Activated CD4-positive, alpha-beta memory T cell treated with anti-CD3 and anti-CD28 coated beads for 36 hours (primary cell): ENCODE measurements at regions not wholly inside any gene's neighbourhood (a gene's known extent, or its start where the extent isn't known, plus 50 kb on each side); places are given as distances from the start of the nearest gene placed in this dataset.
"Not testable (repeated sequence)": the region's sequence is repeated elsewhere in the genome, so short reads cannot be mapped to it uniquely, and the experiment has no call there.

Experiments
- CTCF ChIA-PET: fragments of 350-600 bp; sonication (Branson Sonifier 250); formaldehyde crosslinking; loops from one replicate; lab custom pipeline; 2021; ENCODE audit warnings: antibody characterized with exemption, inconsistent platforms; lab: Charles Lee
- POLR2A ChIA-PET: fragments of 350-600 bp; sonication (Branson Sonifier 250); formaldehyde crosslinking; loops from one replicate; lab custom pipeline; 2021; ENCODE audit warnings: antibody characterized with exemption; lab: Charles Lee
- DNase-seq: peaks from one replicate; pipeline ENCODE4 v3.0.0-alpha.2; 2020
- H3K27ac Mint-ChIP-seq: one replicate; pipeline ENCODE4 v1.8.0; 2021; ENCODE audit warnings: mixed read lengths
- H3K27me3 Mint-ChIP-seq: one replicate; pipeline ENCODE4 v1.8.0; 2021; ENCODE audit warnings: mixed read lengths
- H3K36me3 Mint-ChIP-seq: one replicate; pipeline ENCODE4 v1.8.0; 2021; ENCODE audit warnings: mixed read lengths
- H3K4me1 Mint-ChIP-seq: one replicate; pipeline ENCODE4 v1.8.0; 2021; ENCODE audit warnings: low read depth, mixed read lengths
- H3K4me3 Mint-ChIP-seq: one replicate; pipeline ENCODE4 v1.8.0; 2021; ENCODE audit warnings: mild to moderate bottlenecking, mixed read lengths
- H3K9me3 Mint-ChIP-seq: one replicate; pipeline ENCODE4 v1.8.0; 2021; ENCODE audit warnings: mixed read lengths
- intact Hi-C: fragments of 100-400 bp; cut with micrococcal nuclease; formaldehyde crosslinking; loops from one replicate; pipeline ENCODE4 v1.15.1; 2023

- intact Hi-C loops: no loop called here
- CTCF ChIA-PET: no interaction called here
- Mint-ChIP-seq H3K27me3 (no peaks in the 10 kb centered on the region), H3K9me3 (peaks cover 1% of the 10 kb centered on the region), H3K36me3 (no peaks in the 10 kb centered on the region), H3K4me1 (no peaks in the 10 kb centered on the region), H3K4me3 (no peak overlapping the region), H3K27ac (no peak overlapping the region)
- POLR2A ChIA-PET: no interaction called here
- DNase-seq: no peak
These were observed 467.9 kb upstream of the ATP11B start for GRCh38 chr3:182325213-182325950.

- Mint-ChIP-seq H3K4me1 (no peaks in the 10 kb centered on the region), H3K27me3 (no peaks in the 10 kb centered on the region), H3K27ac (no peak overlapping the region), H3K9me3 (no peaks in the 10 kb centered on the region), H3K4me3 (no peak overlapping the region), H3K36me3 (no peaks in the 10 kb centered on the region)
- POLR2A ChIA-PET: no interaction called here
- no peak for DNase-seq
- intact Hi-C loops: no loop called here
- CTCF ChIA-PET: interaction anchor here (0.6 kb wide), 1 partner anchor 1920 kb away, joined by 3 read pairs; no protein-coding TSS in a partner anchor
These were observed 466.1 kb upstream of the ATP11B start for GRCh38 chr3:182327196-182327681.

GRCh38 chr3:182330646-182331045 lies 462.7 kb upstream of the ATP11B start:
- no peaks in the 10 kb centered on the region for H3K4me1 Mint-ChIP-seq
- H3K27me3 Mint-ChIP-seq: no peaks in the 10 kb centered on the region
- intact Hi-C loops: no loop called here
- ChIA-PET POLR2A (no interaction called here), CTCF (no interaction called here)
- H3K9me3 Mint-ChIP-seq: peaks cover 3% of the 10 kb centered on the region
- no peak for DNase-seq
- H3K4me3 Mint-ChIP-seq: no peak overlapping the region
- H3K36me3 Mint-ChIP-seq: no peaks in the 10 kb centered on the region
- H3K27ac Mint-ChIP-seq: no peak overlapping the region

GRCh38 chr3:182331341-182331740 lies 462.0 kb upstream of the ATP11B start:
- H3K36me3 Mint-ChIP-seq: no peaks in the 10 kb centered on the region
- ChIA-PET CTCF (no interaction called here), POLR2A (no interaction called here)

GRCh38 chr3:182342252-182342651 lies 451.1 kb upstream of the ATP11B start:
- intact Hi-C loops: no loop called here
- Mint-ChIP-seq H3K9me3 (no peaks in the 10 kb centered on the region), H3K27ac (no peak overlapping the region), H3K36me3 (no peaks in the 10 kb centered on the region), H3K4me3 (no peak overlapping the region), H3K27me3 (no peaks in the 10 kb centered on the region), H3K4me1 (no peaks in the 10 kb centered on the region)
- POLR2A ChIA-PET: no interaction called here
- no peak for DNase-seq
- CTCF ChIA-PET: no interaction called here

More at GRCh38 chr3:182331341-182331740, 462.0 kb upstream of the ATP11B start:
- Mint-ChIP-seq H3K27me3 (no peaks in the 10 kb centered on the region), H3K9me3 (peaks cover 4% of the 10 kb centered on the region), H3K27ac (no peak overlapping the region), H3K4me3 (no peak overlapping the region), H3K4me1 (no peaks in the 10 kb centered on the region)
- intact Hi-C loops: no loop called here
- no peak for DNase-seq

GRCh38 chr3:182344026-182344425 lies 449.3 kb upstream of the ATP11B start:
- H3K4me3 Mint-ChIP-seq, POLR2A ChIA-PET, DNase-seq, CTCF ChIA-PET, H3K36me3 Mint-ChIP-seq, intact Hi-C loops, H3K4me1 Mint-ChIP-seq, H3K9me3 Mint-ChIP-seq, H3K27ac Mint-ChIP-seq, H3K27me3 Mint-ChIP-seq: not testable (repeated sequence)

DNA sequence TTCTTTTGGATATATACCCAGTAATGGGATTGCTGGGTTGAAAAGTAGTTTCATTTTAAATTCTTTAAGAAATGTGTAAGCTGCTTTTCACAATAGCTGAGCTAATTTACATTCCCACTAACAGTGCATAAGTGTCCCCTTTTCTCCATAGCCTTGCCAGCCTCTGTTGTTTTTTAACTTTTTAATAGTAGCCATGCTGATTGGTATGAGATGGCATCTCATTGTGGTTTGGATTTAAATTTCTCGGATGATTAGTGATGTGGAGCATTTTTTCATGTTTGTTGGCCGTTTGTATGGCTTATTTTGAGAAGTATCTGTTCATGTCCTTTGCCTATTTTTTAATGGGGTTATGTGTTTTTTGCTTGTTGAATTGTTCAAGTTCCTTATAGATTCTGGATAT lies 444.3 kb upstream of the ATP11B start:
- H3K4me1 Mint-ChIP-seq: no peaks in the 10 kb centered on the region
- no peaks in the 10 kb centered on the region for H3K27me3 Mint-ChIP-seq
- ChIA-PET CTCF (no interaction called here), POLR2A (no interaction called here)
- DNase-seq: no peak
- intact Hi-C loops: no loop called here
- H3K4me3 Mint-ChIP-seq: no peak overlapping the region
- H3K27ac Mint-ChIP-seq: no peak overlapping the region
- H3K9me3 Mint-ChIP-seq: no peaks in the 10 kb centered on the region
- no peaks in the 10 kb centered on the region for H3K36me3 Mint-ChIP-seq

DNA sequence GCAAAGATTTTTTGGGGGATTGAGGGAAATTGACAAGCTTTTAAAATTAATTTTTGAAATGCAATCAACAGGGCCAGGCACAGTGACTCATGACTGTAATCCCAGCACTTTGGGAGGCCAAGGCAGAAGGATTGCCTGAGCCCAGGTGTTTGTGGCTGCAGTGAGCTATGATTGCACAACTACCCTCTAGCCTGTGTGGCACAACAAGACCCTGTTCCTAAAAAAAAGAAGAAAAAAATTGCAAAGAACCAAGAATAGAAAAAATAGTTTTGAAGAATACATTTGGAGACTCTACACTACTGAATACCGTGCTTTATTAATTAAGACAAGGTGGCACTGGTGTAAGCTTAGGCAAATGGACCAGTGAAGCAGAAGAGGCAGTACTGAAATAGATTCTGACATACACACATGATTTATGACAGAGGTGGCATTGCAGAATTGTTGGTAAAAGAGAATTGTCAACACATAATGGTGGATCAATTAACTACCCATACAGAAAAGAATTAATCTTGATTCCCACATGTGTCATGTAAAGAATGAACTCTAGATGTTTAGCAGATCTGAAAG lies 443.3 kb upstream of the ATP11B start:
- intact Hi-C loops: no loop called here
- H3K36me3 Mint-ChIP-seq: no peaks in the 10 kb centered on the region
- H3K9me3 Mint-ChIP-seq: no peaks in the 10 kb centered on the region
- no peak overlapping the region for H3K27ac Mint-ChIP-seq
- no peak for DNase-seq
- ChIA-PET POLR2A (no interaction called here), CTCF (no interaction called here)
- H3K4me1 Mint-ChIP-seq: no peaks in the 10 kb centered on the region
- no peak overlapping the region for H3K4me3 Mint-ChIP-seq
- H3K27me3 Mint-ChIP-seq: no peaks in the 10 kb centered on the region

- Mint-ChIP-seq H3K4me1 (no peaks in the 10 kb centered on the region), H3K9me3 (no peaks in the 10 kb centered on the region), H3K4me3 (no peak overlapping the region), H3K36me3 (no peaks in the 10 kb centered on the region), H3K27me3 (no peaks in the 10 kb centered on the region), H3K27ac (no peak overlapping the region)
- intact Hi-C loops: no loop called here
- POLR2A ChIA-PET: no interaction called here
- DNase-seq: no peak
- CTCF ChIA-PET: interaction anchor here (0.6 kb wide), 1 partner anchor 151 kb away, joined by 4 read pairs; no protein-coding TSS in a partner anchor
These were observed 435.4 kb upstream of the ATP11B start for GRCh38 chr3:182357928-182358327.

DNA sequence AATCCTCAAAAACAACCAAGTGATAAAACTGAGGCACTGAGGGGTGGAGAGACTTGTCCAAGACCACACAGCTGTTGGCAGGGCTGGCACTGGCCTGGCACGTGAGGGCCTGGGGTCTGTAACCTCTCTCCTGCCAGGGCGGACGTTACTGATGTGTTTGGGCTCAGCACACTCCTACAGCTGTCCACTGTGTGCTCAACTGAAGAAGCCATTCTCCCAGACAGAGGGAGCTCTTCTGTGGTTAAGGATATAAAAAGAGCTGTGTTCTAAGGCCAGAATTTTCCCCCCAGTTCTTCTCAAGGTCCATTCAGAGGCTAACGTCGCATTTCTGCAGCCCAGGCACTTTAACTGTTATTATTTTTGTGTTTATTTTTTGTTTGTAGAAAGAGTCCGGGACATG lies 429.0 kb upstream of the ATP11B start:
- no peaks in the 10 kb centered on the region for H3K36me3 Mint-ChIP-seq
- POLR2A ChIA-PET: no interaction called here
- H3K27ac Mint-ChIP-seq: no peak overlapping the region
- no peak overlapping the region for H3K4me3 Mint-ChIP-seq
- no peaks in the 10 kb centered on the region for H3K27me3 Mint-ChIP-seq
- CTCF ChIA-PET: no interaction called here
- H3K4me1 Mint-ChIP-seq: no peaks in the 10 kb centered on the region
- DNase-seq: no peak
- no peaks in the 10 kb centered on the region for H3K9me3 Mint-ChIP-seq
- intact Hi-C loops: no loop called here

DNA sequence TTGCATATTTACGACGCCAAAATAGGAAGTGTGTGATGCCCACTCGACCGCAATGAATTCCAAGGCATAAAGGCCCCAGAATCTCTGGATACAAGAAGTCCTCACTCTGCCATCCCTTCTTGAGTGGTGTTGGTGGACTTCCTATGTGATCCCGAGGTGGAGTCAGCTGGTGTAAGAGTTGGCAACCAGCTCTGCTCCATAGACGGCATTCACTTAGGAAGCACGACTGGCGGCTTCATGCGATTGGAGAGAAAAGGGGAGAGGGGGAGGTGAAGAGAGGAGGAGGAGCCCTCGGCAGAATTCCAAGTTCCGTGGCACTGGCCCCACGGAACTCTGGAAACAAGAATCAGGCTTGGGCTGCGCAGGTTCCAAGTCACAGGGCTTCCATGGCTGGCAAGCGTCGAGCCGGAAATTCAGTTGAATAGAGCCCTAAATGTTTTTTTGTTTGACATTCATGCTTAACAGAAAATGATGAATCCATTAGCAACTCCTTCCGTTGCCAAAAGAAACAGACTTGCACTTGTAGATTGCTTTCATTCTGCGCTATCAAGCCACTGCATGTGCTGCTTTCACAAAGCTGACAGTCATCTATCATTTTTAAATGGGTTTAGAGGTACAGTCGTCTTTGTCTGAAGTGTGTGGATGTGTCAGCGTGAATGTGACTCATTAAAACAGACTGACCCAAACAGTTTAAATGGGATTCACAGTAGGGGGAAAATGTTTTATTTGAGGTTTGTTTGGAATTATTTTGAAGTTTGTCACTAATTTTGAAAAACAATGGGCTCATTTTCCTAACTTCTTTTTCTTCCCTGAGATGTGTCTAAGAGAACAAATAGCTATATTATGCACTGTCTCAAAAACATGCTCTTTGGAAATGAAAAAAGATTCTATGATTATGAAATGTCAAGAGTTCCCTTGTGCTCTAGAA lies 428.3 kb upstream of the ATP11B start:
- Mint-ChIP-seq H3K27me3 (no peaks in the 10 kb centered on the region), H3K27ac (no peak overlapping the region), H3K4me1 (no peaks in the 10 kb centered on the region), H3K4me3 (no peak overlapping the region), H3K36me3 (no peaks in the 10 kb centered on the region), H3K9me3 (no peaks in the 10 kb centered on the region)
- ChIA-PET POLR2A (no interaction called here), CTCF (no interaction called here)
- intact Hi-C loops: no loop called here
- DNase-seq: no peak

DNA sequence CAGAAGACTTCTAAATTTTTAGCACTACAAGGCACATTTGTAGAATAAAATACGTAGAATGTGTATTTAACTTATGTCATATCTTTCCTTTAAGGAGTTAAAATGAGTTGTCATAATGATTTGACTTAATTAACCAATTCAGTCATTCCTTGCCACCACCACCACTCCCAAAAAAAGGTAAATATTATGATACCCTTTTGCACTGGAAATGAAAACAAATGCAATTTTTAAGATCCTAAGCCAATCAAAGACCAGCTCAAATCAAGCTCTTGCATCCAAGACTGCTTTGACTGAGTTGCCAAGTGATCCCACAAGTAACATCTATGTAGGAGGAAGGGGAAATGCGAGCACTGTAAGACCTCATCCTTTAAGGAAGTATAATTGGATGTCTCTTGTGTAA lies 426.6 kb upstream of the ATP11B start:
- POLR2A ChIA-PET: no interaction called here
- no peak overlapping the region for H3K27ac Mint-ChIP-seq
- no peaks in the 10 kb centered on the region for H3K4me1 Mint-ChIP-seq
- no peaks in the 10 kb centered on the region for H3K9me3 Mint-ChIP-seq
- CTCF ChIA-PET: no interaction called here
- no peak overlapping the region for H3K4me3 Mint-ChIP-seq
- no peaks in the 10 kb centered on the region for H3K27me3 Mint-ChIP-seq
- no peak for DNase-seq
- no peaks in the 10 kb centered on the region for H3K36me3 Mint-ChIP-seq
- intact Hi-C loops: no loop called here
